ENCODE measurements at regions not wholly inside any gene's neighbourhood (a gene's known extent, or its start where the extent isn't known, plus 50 kb on each side); places are given as distances from the start of the nearest gene placed in this dataset.

DNA sequence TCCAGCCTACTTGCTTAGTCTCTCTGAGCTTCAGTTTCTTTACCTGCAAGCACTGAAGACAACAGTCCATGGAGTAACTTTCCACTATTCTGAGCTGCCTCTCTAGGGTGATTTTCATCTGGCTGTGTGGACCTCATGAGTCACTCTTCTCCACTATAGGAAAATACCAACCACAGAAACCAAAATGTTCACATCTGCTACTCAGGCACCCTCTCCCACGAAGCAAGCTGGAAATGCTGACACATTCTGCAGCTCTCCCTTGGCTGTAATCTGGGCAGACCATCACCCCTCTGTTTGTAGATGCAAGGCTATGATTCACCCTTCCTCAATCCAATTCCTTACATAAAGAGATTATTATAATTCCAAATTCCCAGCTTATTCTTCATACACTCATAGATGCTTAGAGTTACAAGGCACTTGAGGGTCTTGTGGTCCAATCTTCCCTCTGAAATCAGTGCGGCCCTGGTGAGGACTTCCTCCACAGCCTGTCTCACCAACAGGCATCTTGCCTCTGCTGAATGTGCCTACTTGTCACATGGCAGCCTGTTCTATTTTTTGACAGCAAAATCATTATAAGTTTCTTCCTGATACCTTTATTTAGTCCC is 97.0 kb upstream of the LNX1 start:
- peak; percentile 22 for DNase-seq (ENCODE audit: low spot score)

DNA sequence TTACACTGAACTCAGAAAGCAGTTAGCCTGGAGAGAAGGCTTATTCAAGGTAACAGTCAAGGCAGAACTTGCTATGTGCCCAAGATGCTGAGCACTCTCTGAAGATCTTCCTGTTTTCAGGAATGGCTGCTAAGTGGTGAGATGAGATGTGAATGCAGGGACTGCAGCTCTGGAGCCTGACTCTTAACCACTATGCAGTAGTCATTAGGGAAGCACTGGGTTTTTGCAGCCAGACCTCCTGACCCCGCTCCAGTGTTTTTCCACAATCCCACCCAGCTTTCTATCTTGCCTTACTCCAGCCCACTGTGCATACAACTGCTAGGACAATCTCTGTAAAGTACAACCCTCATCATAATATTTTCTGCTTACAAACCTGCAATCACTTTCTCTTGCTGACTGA is 95.2 kb upstream of the LNX1 start:
- DNase-seq (ENCODE audit: low spot score), result no peak

DNA sequence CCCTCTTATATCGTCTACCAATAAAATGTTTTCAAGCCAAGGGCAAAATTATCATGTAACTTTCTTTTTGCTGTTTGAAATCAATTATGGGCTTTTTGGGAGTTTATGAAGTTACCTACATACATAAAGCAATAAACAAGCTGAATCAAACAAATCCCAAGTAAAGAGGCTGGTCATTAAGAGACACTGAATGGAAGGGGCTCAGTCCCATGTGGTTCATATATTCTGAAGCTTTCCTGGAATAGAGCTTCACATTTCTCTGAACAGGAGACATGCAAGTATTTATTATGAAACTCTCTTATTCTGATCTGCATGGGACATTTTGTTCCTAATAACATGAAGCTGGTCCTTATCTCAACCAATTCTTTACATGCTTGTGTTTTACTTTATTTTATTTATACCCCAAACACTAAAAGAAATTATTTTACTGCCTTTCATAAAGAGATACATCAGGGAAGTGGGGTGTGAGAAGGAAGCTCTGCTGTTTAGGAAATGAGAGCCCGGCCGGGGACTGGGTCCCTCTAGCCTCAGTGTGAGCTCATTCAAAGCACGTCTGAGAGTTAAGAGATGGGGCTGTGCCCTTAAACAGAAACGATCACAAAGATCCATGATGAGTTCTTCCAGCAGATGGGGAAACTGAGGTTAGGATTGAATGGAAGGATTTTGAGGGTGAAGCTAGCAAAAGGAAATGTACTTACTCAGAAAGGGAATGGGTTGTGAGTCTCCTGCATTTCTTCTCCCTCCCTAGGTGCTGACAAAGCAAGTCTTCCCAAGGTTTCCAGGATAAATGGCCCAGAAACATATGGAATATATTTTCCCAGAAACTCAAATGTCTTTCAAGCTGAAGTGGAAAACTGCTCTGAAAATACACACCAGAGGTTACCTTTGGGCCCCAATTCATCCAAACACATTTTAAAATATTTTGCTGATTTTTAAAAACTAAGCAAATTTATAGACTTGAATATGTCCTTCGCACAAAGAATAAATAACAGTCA is 93.1 kb upstream of the LNX1 start:
- DNase-seq (ENCODE audit: low spot score), result no peak

DNA sequence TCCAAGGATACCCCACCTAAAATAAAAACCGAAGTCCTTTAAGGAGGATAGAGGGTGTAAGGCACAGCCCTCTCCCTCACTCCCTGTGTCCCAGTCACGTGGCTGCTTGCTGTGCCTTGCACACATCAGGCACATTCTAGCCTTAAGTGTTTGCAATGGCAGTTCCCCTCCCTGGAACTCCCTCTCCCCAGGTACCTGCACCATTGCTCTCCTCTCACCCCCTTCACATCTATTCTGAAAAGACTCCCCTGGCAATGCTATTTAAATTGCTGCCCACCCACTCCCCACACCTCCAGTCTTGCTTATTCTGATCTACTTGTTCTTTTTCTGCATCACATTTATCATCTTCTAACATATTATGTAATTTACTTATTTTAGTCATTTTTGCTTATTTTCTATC is 91.6 kb upstream of the LNX1 start:
- DNase-seq (ENCODE audit: low spot score), result no peak

DNA sequence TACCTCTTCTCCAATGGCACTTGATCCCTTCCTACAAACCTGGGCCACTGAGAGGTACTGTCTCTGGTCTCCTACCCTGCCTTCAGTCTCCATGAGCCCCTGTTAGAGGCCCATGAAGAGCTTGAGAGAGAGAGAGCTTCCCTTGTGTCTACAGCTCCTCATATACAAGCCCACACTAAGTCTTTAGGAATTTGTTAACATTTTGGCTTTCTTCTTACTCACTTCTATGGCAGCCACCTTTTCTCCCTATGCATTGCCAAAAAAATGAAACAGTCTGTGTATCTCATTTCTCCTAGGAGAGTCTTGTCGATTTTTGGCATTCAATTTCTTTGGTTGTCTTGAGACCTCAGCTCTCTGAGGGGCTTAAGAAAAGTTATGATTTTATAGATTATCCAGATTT is 90.9 kb upstream of the LNX1 start:
- no peak for DNase-seq (ENCODE audit: low spot score)

DNA sequence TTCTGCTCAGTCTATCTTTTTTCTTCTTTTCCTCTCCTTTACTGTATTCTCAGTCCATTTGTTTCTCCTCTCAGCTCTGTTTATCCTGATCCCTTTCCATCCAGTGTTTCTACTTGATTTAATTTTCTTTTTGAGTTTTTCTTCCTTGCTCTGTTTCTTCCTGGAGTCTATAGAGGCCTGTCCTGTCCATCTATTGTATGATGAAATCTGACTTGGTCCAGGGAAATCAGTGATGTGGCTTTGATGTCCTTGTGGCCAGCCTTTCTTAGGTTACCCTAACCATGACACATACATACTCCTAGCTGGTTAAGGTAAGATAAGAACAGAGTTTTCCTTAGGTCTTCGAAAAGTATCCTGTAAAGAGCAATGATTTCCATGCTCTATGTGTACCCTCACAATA is 89.3 kb upstream of the LNX1 start:
- no peak for DNase-seq (ENCODE audit: low spot score)

DNA sequence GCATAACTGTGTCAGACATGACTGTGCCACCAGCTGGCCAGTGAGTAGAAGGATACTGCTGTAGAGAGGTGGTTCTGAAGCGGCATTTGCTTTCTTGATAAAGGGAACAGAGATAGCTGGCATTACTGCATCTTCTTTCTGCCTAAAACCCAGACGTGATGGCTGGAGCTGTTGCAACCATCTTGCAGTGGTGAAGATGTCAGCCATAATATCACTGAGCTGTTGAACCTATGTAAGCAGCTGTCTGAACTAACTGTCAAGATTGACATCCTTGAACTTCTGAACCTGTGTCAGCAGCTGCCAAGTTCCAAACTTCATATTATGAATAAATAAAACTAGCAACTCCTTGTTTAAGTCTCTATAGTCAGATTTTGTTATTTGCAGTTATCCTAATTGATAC is 88.9 kb upstream of the LNX1 start:
- DNase-seq (ENCODE audit: low spot score), result no peak

DNA sequence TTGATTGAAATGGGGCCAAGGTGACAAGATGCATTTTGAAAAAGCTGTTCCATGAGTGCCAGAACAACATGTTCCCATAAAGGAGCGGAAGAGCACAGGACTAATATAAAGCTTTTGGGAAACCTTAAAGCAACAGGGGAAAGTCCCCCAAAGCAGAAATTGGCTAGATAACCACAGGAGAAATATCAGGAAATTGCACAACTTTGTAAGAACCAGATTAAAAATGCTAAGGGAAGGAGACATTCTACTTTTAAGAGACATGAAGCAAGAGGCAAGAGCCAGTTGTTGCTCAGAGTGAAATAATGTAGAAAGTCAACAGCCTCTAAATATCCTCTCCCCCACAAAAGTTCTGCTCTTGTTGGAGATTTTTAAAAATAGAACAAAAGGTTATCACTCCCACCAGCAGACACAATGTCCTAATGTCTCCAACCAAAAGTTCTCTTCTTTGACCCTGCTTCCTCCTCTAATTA is 85.2 kb upstream of the LNX1 start:
- DNase-seq (ENCODE audit: low spot score), result no peak

DNA sequence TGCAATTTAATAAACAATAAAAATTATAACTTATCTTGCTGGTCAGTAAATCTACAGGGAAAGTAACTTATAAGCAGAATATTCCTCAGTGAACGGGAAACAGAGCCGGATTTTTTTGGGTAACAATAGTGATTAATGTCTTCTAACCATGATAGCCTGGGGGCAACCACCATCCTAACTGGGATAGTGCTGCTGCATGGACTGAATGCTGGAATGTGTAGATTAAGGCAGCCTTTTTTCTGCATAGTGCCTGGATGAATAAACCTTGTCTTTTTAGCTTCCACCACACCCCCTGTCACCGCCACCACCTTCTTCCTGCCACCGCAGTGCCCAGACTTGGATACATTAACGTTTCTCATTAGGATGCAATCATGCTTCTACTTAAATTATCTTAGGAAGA is 83.6 kb upstream of the LNX1 start:
- DNase-seq (ENCODE audit: low spot score), result no peak

DNA sequence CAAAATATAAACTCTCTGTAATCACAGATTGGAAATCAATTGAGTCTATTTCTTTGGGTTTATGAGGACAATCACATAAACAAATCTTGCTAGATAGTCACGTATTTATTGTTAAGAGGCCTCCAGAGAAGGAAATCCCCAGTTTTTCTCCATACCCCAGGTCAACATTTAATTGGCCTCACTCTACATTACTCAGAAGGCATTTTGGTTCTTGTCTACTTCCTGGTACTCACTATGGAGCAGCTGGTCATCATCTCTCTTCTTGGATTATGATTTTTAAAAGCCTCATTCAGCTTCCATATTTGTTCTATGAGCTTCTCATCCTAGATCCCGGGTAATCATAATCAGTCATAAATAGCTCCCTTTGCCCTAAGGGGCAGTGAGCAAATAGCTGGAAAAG is 81.6 kb upstream of the LNX1 start:
- DNase-seq (ENCODE audit: low spot score), result no peak

DNA sequence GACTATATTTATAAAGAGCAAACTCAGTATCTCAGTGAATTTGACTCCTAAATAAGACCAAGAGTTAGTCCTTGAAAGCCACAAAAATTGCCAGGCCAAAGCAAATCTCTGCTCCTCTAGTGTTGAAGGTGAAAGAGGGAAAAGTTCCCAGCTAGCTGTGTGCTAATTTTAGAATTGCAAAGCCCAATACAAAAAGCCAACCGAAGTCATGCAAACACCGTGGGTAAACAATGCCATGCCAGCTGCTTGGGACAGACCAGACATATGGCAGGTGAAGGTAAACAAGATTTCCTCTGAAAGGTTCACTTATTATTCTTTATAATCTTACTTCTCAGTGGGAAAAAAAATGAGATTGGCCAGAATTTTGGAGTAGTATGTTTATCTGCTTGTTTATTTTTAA is 80.5 kb upstream of the LNX1 start:
- no peak for DNase-seq (ENCODE audit: low spot score)

DNA sequence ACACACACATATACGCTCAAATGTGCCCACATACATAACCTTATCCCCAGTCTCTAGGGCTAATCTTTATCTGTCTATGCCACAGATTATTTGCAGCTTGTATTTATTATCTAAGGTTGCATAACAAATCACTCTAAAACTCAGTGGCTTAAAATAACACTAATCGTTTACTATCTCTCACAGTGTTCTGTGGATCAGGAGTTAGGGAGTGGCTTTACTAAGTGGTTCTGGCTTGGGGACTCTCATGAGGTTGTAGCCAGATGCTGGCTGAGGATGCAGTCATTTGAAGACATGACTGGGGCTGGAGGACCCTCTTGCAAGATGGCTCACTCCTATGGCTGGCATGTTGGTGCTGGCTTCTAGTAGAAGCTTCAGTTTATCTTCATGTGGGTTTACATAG is 68.5 kb upstream of the LNX1 start:
- no peak for DNase-seq (ENCODE audit: low spot score)

DNA sequence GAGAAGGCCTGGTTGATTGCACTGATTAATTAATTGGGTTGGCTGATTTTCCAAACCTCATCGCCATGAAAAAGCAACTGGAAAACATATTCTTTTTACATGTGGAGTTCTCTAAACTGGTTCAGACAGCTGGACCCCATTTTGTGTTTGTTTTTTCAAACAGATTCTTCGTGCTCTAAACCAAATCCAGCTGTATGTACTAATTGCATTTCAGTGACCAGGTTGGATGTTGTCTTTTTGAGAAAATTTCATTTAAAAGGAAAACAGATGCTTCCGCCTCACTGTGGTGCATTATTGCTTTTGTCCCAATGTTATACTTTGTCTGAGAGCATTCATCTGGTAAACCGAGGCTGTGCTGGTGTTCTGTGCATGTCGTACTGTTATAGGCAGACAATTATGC is 67.8 kb upstream of the LNX1 start:
- no peak for DNase-seq (ENCODE audit: low spot score)

DNA sequence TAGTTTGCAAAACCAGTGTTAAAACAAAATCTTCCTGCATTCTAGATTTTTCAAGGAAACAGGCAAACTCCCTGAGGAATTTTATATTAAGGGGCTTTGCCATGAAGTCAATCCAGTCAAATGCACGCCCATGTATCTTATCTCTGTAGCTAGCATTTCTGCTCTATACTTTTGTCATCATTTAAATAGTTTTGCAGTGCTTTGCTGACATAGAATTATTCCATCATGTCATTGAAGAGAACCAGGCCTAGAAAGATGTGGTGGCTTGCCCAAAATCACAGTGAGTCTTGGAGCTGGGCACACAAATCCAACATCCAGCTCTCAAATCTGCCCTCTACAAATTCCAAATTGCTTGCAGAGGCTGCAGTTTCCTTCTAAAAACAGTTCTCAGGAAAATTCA is 66.7 kb upstream of the LNX1 start:
- no peak for DNase-seq (ENCODE audit: low spot score)

DNA sequence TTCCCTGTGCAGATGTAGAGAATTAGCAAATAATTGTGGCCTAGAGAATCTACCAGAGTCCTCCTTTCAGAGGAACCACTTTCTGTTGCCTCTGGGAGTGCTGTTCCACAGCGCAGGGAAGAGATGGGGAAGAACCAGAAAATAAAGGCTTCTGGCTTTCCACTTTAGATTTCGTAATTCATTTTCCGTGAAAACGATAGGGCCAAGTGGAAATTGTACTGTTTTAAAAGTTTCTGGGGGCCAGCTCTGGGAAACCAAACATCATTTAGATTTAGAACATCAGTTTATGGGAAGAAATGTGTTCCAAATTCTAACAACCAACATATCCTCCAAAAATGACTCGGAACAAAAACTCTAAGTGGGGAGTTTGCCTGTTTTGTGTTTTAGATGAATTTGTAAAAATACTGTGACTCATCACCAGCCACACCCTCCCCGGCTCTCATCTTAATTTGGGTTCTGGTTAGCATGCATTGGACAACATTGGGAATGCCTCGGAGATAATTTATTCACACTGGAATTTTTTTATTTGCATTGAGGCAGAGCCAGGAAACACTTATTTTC is 65.2 kb upstream of the LNX1 start:
- DNase-seq (ENCODE audit: low spot score), result no peak

DNA sequence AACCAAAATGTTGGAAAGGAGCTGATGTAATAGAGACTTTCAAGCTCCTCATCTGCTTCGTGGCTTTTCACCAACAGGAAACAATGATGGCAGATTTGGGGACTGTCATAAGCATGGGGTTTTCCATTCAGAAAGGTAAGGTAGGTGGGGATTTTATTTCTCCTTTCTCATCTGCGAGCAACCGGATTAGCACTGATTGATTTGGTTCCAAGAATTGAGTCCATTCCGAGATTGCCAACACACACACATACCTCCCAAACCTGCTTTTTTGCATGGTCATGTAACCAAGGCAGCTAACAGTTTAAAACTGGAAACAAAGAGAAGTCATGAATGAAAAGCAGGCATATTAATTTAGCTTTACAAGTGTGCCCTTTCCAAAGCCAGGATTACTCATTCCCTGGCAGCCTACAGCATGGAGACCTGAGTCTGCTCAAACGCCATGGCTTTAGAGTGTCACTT is 63.0 kb upstream of the LNX1 start:
- DNase-seq (ENCODE audit: low spot score), result no peak

DNA sequence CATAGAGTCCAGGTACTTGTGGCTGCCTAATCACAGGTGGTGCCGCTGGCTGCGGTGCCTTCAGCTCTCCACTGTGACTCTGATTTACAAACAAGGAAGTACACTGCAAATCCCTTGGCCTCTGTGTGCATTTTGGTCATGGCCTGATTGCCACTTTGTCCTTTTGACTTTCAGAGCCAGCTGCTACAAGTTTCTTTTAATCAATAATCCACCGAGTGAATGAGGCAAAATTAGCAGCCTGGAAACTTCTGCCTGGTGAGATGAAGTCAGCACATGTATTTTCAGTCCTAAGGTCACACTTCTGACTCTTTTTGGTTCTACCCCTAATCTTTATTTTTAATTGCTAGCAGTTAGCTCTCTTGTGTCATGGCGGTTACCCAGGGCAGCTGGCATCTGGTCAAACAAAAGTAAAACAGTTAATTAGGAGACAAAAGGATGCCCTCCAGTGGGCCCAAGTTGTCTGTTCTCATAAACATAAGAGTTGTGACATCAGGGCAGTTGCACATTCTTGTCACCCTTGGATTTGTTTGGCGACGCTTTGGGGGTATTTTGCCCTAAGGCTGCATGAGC is 62.3 kb upstream of the LNX1 start:
- no peak for DNase-seq (ENCODE audit: low spot score)

DNA sequence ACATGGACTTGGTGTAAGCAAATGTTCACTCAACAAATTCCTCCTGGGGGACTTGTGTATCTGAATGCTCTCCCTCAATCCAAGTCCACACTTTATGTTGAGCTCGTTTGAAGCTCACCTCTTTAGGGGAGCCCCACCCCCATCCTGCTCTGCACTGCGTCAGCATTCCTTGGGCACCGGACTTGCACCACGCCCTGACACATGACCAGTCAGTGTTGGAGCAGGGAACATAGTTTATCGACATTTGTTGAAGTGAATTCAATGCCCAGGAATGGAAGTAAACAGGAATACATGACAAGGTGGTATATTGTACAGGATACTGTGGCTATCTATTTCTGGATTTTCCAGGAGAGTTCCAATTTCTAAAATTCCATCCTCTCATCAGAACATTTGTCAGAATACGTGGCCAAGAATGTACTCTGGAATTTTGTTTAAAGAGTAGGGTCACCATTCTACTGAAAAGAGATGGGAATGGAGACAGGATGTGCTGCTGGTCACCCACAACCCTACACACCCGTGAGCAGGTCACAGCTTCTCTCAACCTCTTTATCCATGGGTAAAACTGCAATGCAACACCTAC is 60.0 kb upstream of the LNX1 start:
- no peak for DNase-seq (ENCODE audit: low spot score)

DNA sequence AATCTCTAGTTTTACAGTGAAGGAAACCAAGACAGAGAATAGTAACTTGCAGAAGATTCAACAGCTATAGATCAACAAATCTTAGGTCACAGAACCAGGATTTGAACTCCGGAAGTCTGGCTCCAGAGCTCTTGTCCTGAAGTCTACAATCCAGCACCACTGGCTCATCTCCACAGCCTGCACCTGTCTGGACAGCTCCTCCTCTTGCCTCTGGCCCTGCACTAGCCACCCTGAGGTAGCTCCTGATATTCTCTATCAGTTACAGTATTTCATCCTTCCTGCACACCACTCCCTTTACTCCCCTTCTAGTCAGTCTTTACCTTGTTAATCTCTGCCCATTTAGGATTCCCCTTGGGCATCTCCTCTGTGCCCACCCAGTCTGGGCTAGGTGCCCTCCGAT is 58.1 kb upstream of the LNX1 start:
- DNase-seq (ENCODE audit: low spot score), result no peak

DNA sequence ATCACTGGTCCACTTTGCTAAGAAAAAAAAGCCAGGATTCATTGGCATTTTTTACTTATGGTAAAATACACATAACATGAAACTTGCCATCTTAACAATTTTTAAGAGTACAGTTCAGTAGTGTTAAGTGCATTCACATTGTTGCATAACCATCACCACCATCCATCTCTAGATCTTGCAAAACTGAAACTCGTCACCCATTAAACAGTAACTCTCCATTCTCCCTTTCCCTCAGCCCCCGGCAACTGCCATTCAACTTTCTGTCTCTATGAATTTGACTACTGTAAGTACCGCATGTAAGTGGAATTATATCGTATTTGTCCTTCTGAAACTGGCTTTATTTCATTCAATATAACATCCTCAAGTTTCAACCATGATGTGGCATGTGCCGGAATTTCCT is 56.3 kb upstream of the LNX1 start:
- no peak for DNase-seq (ENCODE audit: low spot score)

DNA sequence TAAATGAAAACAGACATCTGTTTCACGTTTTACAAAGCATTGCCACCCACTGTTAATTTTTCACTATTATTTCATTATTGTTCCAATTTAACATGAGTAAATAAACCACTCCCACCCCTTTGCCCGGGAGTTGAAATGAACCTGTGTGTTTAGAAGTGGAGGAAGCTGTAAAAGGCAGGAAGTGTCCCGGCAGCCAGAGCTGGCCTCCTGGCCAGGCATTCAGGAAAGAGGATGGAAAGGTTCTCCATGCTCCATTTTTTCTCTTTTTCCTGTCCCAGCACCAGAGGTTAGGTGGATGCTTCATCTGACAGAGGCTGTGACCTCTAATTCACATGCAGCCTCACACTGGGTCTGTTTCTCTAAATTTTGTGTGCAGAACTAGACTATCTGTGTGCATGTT is 55.5 kb upstream of the LNX1 start:
- DNase-seq (ENCODE audit: low spot score), result no peak

DNA sequence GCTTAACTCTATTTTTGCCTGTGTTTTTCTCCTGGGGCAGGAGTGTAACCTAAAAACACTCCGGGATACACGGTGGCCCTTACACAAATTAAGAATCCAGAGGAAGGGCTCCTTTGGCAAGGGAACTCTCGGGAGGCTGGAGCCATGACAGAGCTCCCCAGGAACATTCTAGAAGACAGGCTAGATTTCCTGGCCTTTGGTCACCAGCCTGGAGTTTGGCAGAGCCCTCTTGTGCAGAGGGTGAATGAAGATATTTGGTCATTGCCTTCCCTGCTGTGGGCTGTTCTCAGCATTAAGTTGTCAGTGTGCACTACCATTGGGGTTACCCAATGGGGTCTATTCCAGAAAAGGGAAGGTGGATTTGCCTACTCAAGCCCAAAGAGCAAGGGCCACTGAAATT is 53.8 kb upstream of the LNX1 start:
- no peak for DNase-seq (ENCODE audit: low spot score)

DNA sequence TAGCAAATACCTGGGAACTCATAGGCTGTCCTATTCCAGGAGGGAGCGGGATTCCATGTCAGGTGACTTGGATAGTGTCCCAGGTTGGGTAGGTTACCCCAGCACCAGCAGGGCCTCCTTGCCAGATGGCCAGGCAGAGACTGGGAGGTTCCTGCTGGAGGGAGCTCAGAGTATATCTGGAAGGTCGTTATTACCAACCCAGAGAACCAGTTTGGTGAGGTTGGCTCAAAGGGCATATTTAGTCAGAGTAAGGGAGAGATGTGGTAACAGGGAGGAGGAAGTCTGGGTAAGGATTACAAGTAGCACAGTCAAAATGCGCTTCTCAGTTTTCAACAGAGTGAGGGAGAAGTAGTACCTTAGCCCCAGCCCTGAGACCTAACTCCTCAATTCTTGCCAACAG is 53.3 kb upstream of the LNX1 start:
- no peak for DNase-seq (ENCODE audit: low spot score)

Measured in kidney capillary endothelial cell (primary cell).